Spinal cord (tissue), 9 donors: ENCODE measurements at regions not wholly inside any gene's neighbourhood (a gene's known extent, or its start where the extent isn't known, plus 50 kb on each side); places are given as distances from the start of the nearest gene placed in this dataset.

ENCODE experiments used
- DNase-seq, 6 donors: peaks; one replicate each; pipeline versions ENCODE4 v3.0.0 to v3.0.0-alpha.2; 2013 to 2015; ENCODE audit warnings: low spot score in 6 of 6, low read depth in 4 of 6
- H3K27ac ChIP-seq: one replicate; pipeline ENCODE4 v1.5.1; 2013; ENCODE audit warnings: low read depth, low read length, control low read depth
- H3K27me3 ChIP-seq: one replicate; pipeline ENCODE4 v1.6.1; 2013; ENCODE audit warnings: low read length; ENCODE audit not compliant: control insufficient read depth, insufficient read depth
- H3K36me3 ChIP-seq: one replicate; pipeline ENCODE4 v1.6.1; 2013; ENCODE audit warnings: low read length; ENCODE audit not compliant: control insufficient read depth, insufficient read depth
- H3K4me1 ChIP-seq: one replicate; pipeline ENCODE4 v1.6.1; 2013; ENCODE audit warnings: low read length; ENCODE audit not compliant: control insufficient read depth, insufficient read depth
- H3K4me3 ChIP-seq: one replicate; pipeline ENCODE4 v1.5.1; 2013; ENCODE audit warnings: low read depth, low read length, control low read depth
- H3K9me3 ChIP-seq: one replicate; pipeline ENCODE4 v1.6.1; 2013; ENCODE audit warnings: low read length; ENCODE audit not compliant: control insufficient read depth, insufficient read depth
- WGBS: methylation state at CpG from one replicate; pipeline ENCODE4 v1.1.5; 2013; ENCODE audit warnings: missing lambda C conversion rate; ENCODE audit not compliant: insufficient coverage; 5-methylcytosine and 5-hydroxymethylcytosine counted together
- donor health status: healthy.

- no peaks in the 10 kb centered on the region for H3K9me3 ChIP-seq
- no peak for DNase-seq
- no CpG with 5 or more reads among the region's 6 CpGs for WGBS
- H3K4me1 ChIP-seq = no peaks in the 10 kb centered on the region
- H3K36me3 ChIP-seq = no peaks in the 10 kb centered on the region
- no peaks in the 10 kb centered on the region for H3K27me3 ChIP-seq
- H3K4me3 ChIP-seq = no peak overlapping the region
- H3K27ac ChIP-seq = no peak overlapping the region
Observed at GRCh38 chr3:154893813-154894212, 186.3 kb upstream of the MME start.

- Histone ChIP-seq H3K9me3 (no peaks in the 10 kb centered on the region), H3K4me3 (no peak overlapping the region), H3K27ac (no peak overlapping the region), H3K27me3 (no peaks in the 10 kb centered on the region), H3K36me3 (no peaks in the 10 kb centered on the region), H3K4me1 (no peaks in the 10 kb centered on the region)
- WGBS = 96% methylated on average over 36 of the region's 36 CpGs
- DNase-seq = no peak
Observed at GRCh38 chr3:154889227-154889634, 190.9 kb upstream of the MME start.

- Histone ChIP-seq H3K4me1 (no peaks in the 10 kb centered on the region), H3K36me3 (no peaks in the 10 kb centered on the region), H3K27ac (no peak overlapping the region), H3K27me3 (no peaks in the 10 kb centered on the region), H3K4me3 (no peak overlapping the region), H3K9me3 (no peaks in the 10 kb centered on the region)
- 97% methylated on average over 3 of the region's 3 CpGs for WGBS
- no peak for DNase-seq
Observed at GRCh38 chr3:154887869-154888268, 192.2 kb upstream of the MME start.

GRCh38 chr3:154886437-154886836, 193.7 kb upstream of the MME start:
- Histone ChIP-seq H3K4me1 (no peaks in the 10 kb centered on the region), H3K9me3 (no peaks in the 10 kb centered on the region), H3K4me3 (no peak overlapping the region), H3K27ac (no peak overlapping the region), H3K27me3 (no peaks in the 10 kb centered on the region), H3K36me3 (no peaks in the 10 kb centered on the region)
- no CpG with 5 or more reads among the region's 3 CpGs for WGBS
- peak in 2 of 6 donors; percentile 7 to 39 for DNase-seq

- H3K9me3 ChIP-seq = peaks cover 2% of the 10 kb centered on the region
- H3K27ac ChIP-seq = no peak overlapping the region
- DNase-seq = peak in 1 of 6 donors; percentile 54
- no peak overlapping the region for H3K4me3 ChIP-seq
- H3K36me3 ChIP-seq = no peaks in the 10 kb centered on the region
- H3K27me3 ChIP-seq = no peaks in the 10 kb centered on the region
- no peaks in the 10 kb centered on the region for H3K4me1 ChIP-seq
- WGBS = no CpG with 5 or more reads among the region's 3 CpGs
Observed at GRCh38 chr3:154885418-154885817, 194.7 kb upstream of the MME start.

GRCh38 chr3:154884952-154885351, 195.2 kb upstream of the MME start:
- DNase-seq = peak in 1 of 6 donors; percentile 49
- Histone ChIP-seq H3K36me3 (no peaks in the 10 kb centered on the region), H3K4me1 (no peaks in the 10 kb centered on the region), H3K4me3 (no peak overlapping the region), H3K27ac (no peak overlapping the region), H3K27me3 (no peaks in the 10 kb centered on the region), H3K9me3 (peaks cover 2% of the 10 kb centered on the region)

- 93% methylated on average over 7 of the region's 7 CpGs for WGBS
- H3K4me3 ChIP-seq = no peak overlapping the region
Observed at GRCh38 chr3:154875142-154875541, 205.0 kb upstream of the MME start.

GRCh38 chr3:154872696-154873095, 207.4 kb upstream of the MME start:
- no peak overlapping the region for H3K27ac ChIP-seq
- H3K36me3 ChIP-seq = no peaks in the 10 kb centered on the region
- no peaks in the 10 kb centered on the region for H3K9me3 ChIP-seq
- H3K4me3 ChIP-seq = no peak overlapping the region
- no CpG with 5 or more reads among the region's 2 CpGs for WGBS
- H3K4me1 ChIP-seq = no peaks in the 10 kb centered on the region
- DNase-seq = no peak
- H3K27me3 ChIP-seq = no peaks in the 10 kb centered on the region

More at GRCh38 chr3:154875142-154875541, 205.0 kb upstream of the MME start:
- Histone ChIP-seq H3K4me1 (no peaks in the 10 kb centered on the region), H3K27ac (no peak overlapping the region), H3K9me3 (no peaks in the 10 kb centered on the region), H3K36me3 (no peaks in the 10 kb centered on the region), H3K27me3 (no peaks in the 10 kb centered on the region)
- DNase-seq = no peak

GRCh38 chr3:154872074-154872473, 208.0 kb upstream of the MME start:
- Histone ChIP-seq H3K4me1 (no peaks in the 10 kb centered on the region), H3K36me3 (no peaks in the 10 kb centered on the region), H3K27me3 (no peaks in the 10 kb centered on the region), H3K27ac (no peak overlapping the region), H3K4me3 (no peak overlapping the region), H3K9me3 (no peaks in the 10 kb centered on the region)
- 30% methylated on average over 6 of the region's 6 CpGs for WGBS
- DNase-seq = peak in 1 of 6 donors; percentile 36

GRCh38 chr3:154864947-154865346, 215.2 kb upstream of the MME start:
- Histone ChIP-seq H3K36me3 (no peaks in the 10 kb centered on the region), H3K9me3 (no peaks in the 10 kb centered on the region), H3K27ac (no peak overlapping the region), H3K4me3 (no peak overlapping the region), H3K4me1 (no peaks in the 10 kb centered on the region), H3K27me3 (no peaks in the 10 kb centered on the region)
- DNase-seq = no peak
- WGBS = no CpG with 5 or more reads among the region's 1 CpG
